Brain microvascular endothelial cell (primary cell): ENCODE measurements at regions not wholly inside any gene's neighbourhood (a gene's known extent, or its start where the extent isn't known, plus 50 kb on each side); places are given as distances from the start of the nearest gene placed in this dataset.

Experiments
- DNase-seq: peaks from one replicate; pipeline ENCODE4 v3.0.0-alpha.2; 2020
- H3K27ac ChIP-seq: fragments of 250-450 bp; sonication (Bioruptor Pico); 2 replicates; pipeline ENCODE4 v1.5.1; 2020; ENCODE audit warnings: mild to moderate bottlenecking, moderate library complexity
- H3K27me3 ChIP-seq: fragments of 250-450 bp; sonication (Bioruptor Pico); replicated peaks from 2 replicates; pipeline ENCODE4 v1.5.1; 2020; ENCODE audit warnings: mild to moderate bottlenecking
- H3K36me3 ChIP-seq: fragments of 250-450 bp; sonication (Bioruptor Pico); replicated peaks from 2 replicates; pipeline ENCODE4 v1.5.1; 2020; ENCODE audit warnings: mild to moderate bottlenecking
- H3K4me3 ChIP-seq: 2 replicates; pipeline ENCODE4 v1.5.1; 2011; ENCODE audit warnings: low read depth, mild to moderate bottlenecking, control low read depth, low read length, moderate library complexity
- CTCF ChIP-seq: IDR thresholded peaks from 2 replicates; pipeline ENCODE4 v1.5.1; 2011; ENCODE audit warnings: low read depth, mild to moderate bottlenecking, moderate library complexity, low read length, control low read depth, inconsistent platforms; ENCODE audit errors: missing control alignments
- in situ Hi-C: cut with HindIII; loops from 2 replicates; pipeline ENCODE4 v1.10.0; 2017; ENCODE audit warnings: low sequenced_read_pairs, low pct_ligation_motif_present

DNA sequence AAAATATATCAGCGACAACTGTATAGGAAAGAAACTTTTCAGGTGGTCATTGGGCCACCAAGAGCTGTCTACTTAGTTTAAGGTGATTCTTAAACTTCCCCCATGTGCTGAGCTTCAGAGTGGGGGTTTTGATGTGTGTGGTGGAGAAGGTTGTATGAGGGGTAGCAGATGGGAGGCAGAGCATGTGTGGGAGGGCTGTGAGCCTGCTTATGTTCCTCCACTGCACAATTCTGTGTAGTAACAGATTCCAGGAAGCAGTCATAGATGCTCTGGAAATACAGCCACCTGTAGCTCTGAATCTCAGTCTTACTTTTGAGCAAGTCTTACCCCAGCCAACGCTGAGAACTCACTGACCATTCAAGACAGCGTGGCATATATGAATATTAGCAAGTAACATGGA lies 95.3 kb upstream of the SPATA13 start:
- no peak for TF ChIP-seq CTCF
- Histone ChIP-seq H3K36me3 (no peaks in the 10 kb centered on the region), H3K27me3 (no peaks in the 10 kb centered on the region), H3K27ac (no peak overlapping the region), H3K4me3 (no peak overlapping the region)
- no peak for DNase-seq
- in situ Hi-C loops, result no loop called here

DNA sequence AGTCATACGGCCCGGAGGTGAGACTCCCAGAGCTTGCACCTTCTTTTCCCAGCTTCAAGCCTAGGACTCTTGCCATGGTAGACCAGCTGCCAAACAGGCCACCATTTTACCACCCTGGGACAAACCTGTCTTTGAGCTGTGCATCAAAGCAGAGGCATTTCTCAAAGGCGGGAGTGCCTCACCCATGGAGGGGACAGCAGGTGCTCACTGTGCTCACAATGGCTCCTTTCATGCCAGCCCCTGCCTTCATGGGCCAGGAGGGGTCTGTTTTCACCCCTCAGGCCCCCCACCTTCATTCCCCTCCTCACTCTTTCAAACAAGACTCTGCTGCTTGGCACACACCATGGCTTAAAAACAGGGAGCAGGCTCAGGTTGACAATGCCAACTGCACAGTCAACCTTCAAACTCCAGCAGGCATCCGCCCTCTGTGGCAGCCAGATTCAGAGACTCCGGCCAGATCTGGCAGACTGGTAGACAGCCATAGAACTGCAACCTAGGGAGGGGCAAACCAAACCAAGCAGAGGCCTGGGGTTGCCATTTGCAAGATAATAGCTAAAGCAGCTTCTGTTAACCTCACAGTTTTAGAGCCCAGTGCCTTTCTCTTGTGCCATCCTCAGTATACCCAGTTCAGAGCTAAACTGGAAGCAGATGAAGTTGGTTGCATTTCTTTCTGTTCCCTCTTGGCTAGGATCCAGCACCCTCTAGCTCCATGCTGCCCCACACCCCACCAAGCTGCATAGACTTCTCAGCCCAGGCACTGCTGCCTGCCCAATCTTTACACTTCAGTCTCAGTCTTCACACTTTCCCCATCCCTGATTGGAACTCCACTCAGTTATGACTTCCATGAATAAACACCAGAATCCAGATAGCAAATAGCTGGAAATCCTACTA lies 93.9 kb upstream of the SPATA13 start:
- Histone ChIP-seq H3K36me3 (no peaks in the 10 kb centered on the region), H3K4me3 (no peak overlapping the region), H3K27ac (no peak overlapping the region), H3K27me3 (no peaks in the 10 kb centered on the region)
- in situ Hi-C loops, result no loop called here
- no peak for TF ChIP-seq CTCF
- DNase-seq, result no peak

GRCh38 chr13:24068472-24068871 lies 92.0 kb upstream of the SPATA13 start:
- H3K27me3 ChIP-seq, result no peaks in the 10 kb centered on the region
- no peaks in the 10 kb centered on the region for H3K36me3 ChIP-seq
- in situ Hi-C loops, result no loop called here
- TF ChIP-seq CTCF, result no peak
- H3K27ac ChIP-seq, result no peak overlapping the region
- no peak for DNase-seq
- no peak overlapping the region for H3K4me3 ChIP-seq

- Histone ChIP-seq H3K27ac (no peak overlapping the region), H3K4me3 (no peak overlapping the region), H3K36me3 (no peaks in the 10 kb centered on the region), H3K27me3 (no peaks in the 10 kb centered on the region)
- in situ Hi-C loops, result no loop called here
- TF ChIP-seq CTCF, result no peak
- no peak for DNase-seq
These were observed 89.5 kb upstream of the SPATA13 start for GRCh38 chr13:24071016-24071415.

GRCh38 chr13:24071423-24072075 lies 89.0 kb upstream of the SPATA13 start:
- Histone ChIP-seq H3K36me3 (no peaks in the 10 kb centered on the region), H3K27me3 (no peaks in the 10 kb centered on the region), H3K4me3 (no peak overlapping the region), H3K27ac (no peak overlapping the region)
- in situ Hi-C loops, result no loop called here
- no peak for TF ChIP-seq CTCF
- no peak for DNase-seq
